Panc1 (cell line): ENCODE measurements at regions not wholly inside any gene's neighbourhood (a gene's known extent, or its start where the extent isn't known, plus 50 kb on each side); places are given as distances from the start of the nearest gene placed in this dataset.

Experiments used
- ATAC-seq: fragments of 200-7000 bp; cut with Tn5 transposase; 2 replicates; pipeline ENCODE4 v1.9.1; 2020; ENCODE audit warnings: mild to moderate bottlenecking, moderate library complexity
- BruUV-seq: library from RNA; stranded (reverse); fragments of 400-500 nt; replicated peaks from 2 replicates; lab custom pipeline; 2021; lab: Mats Ljungman, UMichigan
- CTCF ChIA-PET: fragments of 300-600 bp; sonication (Branson Sonifier 250); formaldehyde crosslinking; loops from one replicate; lab custom pipeline; 2022; ENCODE audit warnings: antibody characterized with exemption; lab: Charles Lee
- POLR2A ChIA-PET: fragments of 300-600 bp; sonication (Branson Sonifier 250); formaldehyde crosslinking; loops from one replicate; lab custom pipeline; 2022; ENCODE audit warnings: antibody characterized with exemption; lab: Charles Lee
- DNase-seq: peaks from one replicate; pipeline ENCODE4 v3.0.0-alpha.2; 2010; ENCODE audit warnings: low read depth, low spot score
- H3K27ac ChIP-seq: 2 replicates; pipeline ENCODE4 v1.5.1; 2011; ENCODE audit warnings: mild to moderate bottlenecking, low read length, inconsistent platforms
- H3K27me3 ChIP-seq: fragments of 200-500 bp; sonication (Bioruptor generic); 2 replicates; pipeline ENCODE4 v1.6.0; 2014; ENCODE audit warnings: low read length, inconsistent platforms; ENCODE audit not compliant: control insufficient read depth, insufficient read depth
- H3K36me3 ChIP-seq: fragments of 200-500 bp; sonication (Bioruptor generic); 2 replicates; pipeline ENCODE4 v1.5.1; 2014; ENCODE audit warnings: inconsistent platforms, mild to moderate bottlenecking, low read length, moderate library complexity; ENCODE audit not compliant: control insufficient read depth, insufficient read depth
- H3K4me1 ChIP-seq: 2 replicates; pipeline ENCODE4 v1.5.1; 2011; ENCODE audit warnings: inconsistent platforms, mild to moderate bottlenecking, low read length, moderate library complexity; ENCODE audit not compliant: control insufficient read depth, insufficient read depth
- H3K4me3 ChIP-seq, 2 experiments: 2 replicates each; pipeline ENCODE4 v1.5.1; 2011 to 2012; ENCODE audit warnings: low read depth in 2 of 2, low read length in 2 of 2, mild to moderate bottlenecking in 2 of 2, inconsistent platforms in 1 of 2, moderate library complexity in 1 of 2
- H3K9me3 ChIP-seq: fragments of 200-500 bp; sonication (Bioruptor generic); 2 replicates; pipeline ENCODE4 v1.5.1; 2014; ENCODE audit warnings: low read depth, mild to moderate bottlenecking, inconsistent platforms, low read length, moderate library complexity; ENCODE audit not compliant: control insufficient read depth, insufficient read depth
- POLR2AphosphoS5 ChIP-seq: IDR thresholded peaks from 2 replicates; pipeline ENCODE4 v1.6.1; 2012; ENCODE audit warnings: mild to moderate bottlenecking, low read depth, low read length, moderate library complexity
- SIN3A ChIP-seq: IDR thresholded peaks from 2 replicates; pipeline ENCODE4 v1.6.1; 2012; ENCODE audit warnings: low read depth, mild to moderate bottlenecking, low read length, moderate library complexity, borderline replicate concordance; ENCODE audit not compliant: insufficient read depth
- TCF7L2 ChIP-seq: IDR thresholded peaks from 2 replicates; pipeline ENCODE4 v1.6.1; 2011; ENCODE audit warnings: mild to moderate bottlenecking, low read depth, low read length, inconsistent platforms
- in situ Hi-C: cut with HindIII; loops from 2 replicates; pipeline ENCODE4 v1.10.0; 2016; ENCODE audit warnings: low sequenced_read_pairs, low pct_unique_long_range_greater_than_20kb
- intact Hi-C: fragments of 100-400 bp; cut with micrococcal nuclease; formaldehyde crosslinking; loops from one replicate; pipeline ENCODE4 v1.10.0; 2022; ENCODE audit not compliant: unreplicated experiment
- TF ChIP-seq, protein P1 (sequence below): fragments of 450-650 bp; IDR thresholded peaks from 2 replicates; pipeline ENCODE4 v1.5.1; 2017; ENCODE audit warnings: mild to moderate bottlenecking
- TF ChIP-seq, protein P2 (sequence below), 2 experiments: IDR thresholded peaks; 2 replicates each; pipeline ENCODE4 v1.6.1; 2011 to 2012; ENCODE audit warnings: low read depth in 2 of 2, control low read depth in 1 of 2, low read length in 1 of 2, mild to moderate bottlenecking in 1 of 2, moderate library complexity in 1 of 2; ENCODE audit not compliant: insufficient read depth in 1 of 2

DNA sequence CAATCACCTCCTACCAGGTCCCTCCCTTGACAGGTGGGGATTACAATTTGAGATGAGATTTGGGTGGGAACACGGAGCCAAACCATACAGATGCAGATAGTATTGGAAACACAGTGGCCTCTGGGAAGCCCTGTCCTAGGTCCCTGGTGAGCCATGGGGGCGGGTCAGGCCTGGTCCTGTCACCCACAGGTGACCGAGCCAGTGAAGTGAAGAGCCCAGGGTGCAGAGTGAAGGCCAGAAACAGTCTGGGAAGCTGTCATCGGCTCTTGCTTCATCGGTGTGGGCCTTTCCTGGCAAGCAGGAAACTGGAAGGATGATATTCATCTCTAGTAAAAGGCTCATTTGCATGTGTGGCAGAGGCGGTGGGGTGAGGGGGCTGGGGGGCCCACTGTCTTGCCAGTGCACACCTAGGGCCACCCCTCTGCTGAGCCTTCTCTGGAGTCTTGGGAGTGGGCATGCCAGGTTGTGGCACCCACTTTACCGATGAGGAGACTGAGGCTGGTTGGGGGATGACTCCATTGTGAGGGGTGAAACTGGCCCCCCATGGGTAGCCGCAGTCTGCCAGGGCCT lies 290.6 kb downstream of the NDUFA10 start:
- in situ Hi-C loops (no loop called here), intact Hi-C loops (no loop called here)
- BruUV-seq: no TSS peak
- no peak overlapping the region for H3K4me3 ChIP-seq
- H3K27ac ChIP-seq: no peak overlapping the region
- CTCF ChIA-PET: no interaction called here
- H3K9me3 ChIP-seq: no peaks in the 10 kb centered on the region
- TF ChIP-seq POLR2AphosphoS5 (no peak), SIN3A (no peak), TCF7L2 (no peak)
- TF ChIP-seq, protein P1, sequence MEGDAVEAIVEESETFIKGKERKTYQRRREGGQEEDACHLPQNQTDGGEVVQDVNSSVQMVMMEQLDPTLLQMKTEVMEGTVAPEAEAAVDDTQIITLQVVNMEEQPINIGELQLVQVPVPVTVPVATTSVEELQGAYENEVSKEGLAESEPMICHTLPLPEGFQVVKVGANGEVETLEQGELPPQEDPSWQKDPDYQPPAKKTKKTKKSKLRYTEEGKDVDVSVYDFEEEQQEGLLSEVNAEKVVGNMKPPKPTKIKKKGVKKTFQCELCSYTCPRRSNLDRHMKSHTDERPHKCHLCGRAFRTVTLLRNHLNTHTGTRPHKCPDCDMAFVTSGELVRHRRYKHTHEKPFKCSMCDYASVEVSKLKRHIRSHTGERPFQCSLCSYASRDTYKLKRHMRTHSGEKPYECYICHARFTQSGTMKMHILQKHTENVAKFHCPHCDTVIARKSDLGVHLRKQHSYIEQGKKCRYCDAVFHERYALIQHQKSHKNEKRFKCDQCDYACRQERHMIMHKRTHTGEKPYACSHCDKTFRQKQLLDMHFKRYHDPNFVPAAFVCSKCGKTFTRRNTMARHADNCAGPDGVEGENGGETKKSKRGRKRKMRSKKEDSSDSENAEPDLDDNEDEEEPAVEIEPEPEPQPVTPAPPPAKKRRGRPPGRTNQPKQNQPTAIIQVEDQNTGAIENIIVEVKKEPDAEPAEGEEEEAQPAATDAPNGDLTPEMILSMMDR: no peak
- TF ChIP-seq, protein P2, sequence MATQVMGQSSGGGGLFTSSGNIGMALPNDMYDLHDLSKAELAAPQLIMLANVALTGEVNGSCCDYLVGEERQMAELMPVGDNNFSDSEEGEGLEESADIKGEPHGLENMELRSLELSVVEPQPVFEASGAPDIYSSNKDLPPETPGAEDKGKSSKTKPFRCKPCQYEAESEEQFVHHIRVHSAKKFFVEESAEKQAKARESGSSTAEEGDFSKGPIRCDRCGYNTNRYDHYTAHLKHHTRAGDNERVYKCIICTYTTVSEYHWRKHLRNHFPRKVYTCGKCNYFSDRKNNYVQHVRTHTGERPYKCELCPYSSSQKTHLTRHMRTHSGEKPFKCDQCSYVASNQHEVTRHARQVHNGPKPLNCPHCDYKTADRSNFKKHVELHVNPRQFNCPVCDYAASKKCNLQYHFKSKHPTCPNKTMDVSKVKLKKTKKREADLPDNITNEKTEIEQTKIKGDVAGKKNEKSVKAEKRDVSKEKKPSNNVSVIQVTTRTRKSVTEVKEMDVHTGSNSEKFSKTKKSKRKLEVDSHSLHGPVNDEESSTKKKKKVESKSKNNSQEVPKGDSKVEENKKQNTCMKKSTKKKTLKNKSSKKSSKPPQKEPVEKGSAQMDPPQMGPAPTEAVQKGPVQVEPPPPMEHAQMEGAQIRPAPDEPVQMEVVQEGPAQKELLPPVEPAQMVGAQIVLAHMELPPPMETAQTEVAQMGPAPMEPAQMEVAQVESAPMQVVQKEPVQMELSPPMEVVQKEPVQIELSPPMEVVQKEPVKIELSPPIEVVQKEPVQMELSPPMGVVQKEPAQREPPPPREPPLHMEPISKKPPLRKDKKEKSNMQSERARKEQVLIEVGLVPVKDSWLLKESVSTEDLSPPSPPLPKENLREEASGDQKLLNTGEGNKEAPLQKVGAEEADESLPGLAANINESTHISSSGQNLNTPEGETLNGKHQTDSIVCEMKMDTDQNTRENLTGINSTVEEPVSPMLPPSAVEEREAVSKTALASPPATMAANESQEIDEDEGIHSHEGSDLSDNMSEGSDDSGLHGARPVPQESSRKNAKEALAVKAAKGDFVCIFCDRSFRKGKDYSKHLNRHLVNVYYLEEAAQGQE (IDR thresholded peaks at IDR 0.05; ENCODE audit: insufficient read depth in 1 of 2, low read depth in 2 of 2, low read length in 1 of 2): no peak
- POLR2A ChIA-PET: no interaction called here
- no peaks in the 10 kb centered on the region for H3K4me1 ChIP-seq
- ATAC-seq: no peak
- no peak for DNase-seq
- no peaks in the 10 kb centered on the region for H3K36me3 ChIP-seq
- H3K27me3 ChIP-seq: peaks cover 2% of the 10 kb centered on the region; the same call in 1 of the 2 replicates

- CTCF ChIA-PET: no interaction called here
- TF ChIP-seq, protein P2 (IDR thresholded peaks at IDR 0.05; ENCODE audit: insufficient read depth in 1 of 2, low read depth in 2 of 2, low read length in 1 of 2): no peak
- TF ChIP-seq POLR2AphosphoS5 (no peak), TCF7L2 (no peak)
- TF ChIP-seq, protein P1: no peak
- in situ Hi-C loops (no loop called here), intact Hi-C loops (no loop called here)
- Histone ChIP-seq H3K27ac (no peak overlapping the region), H3K4me1 (no peaks in the 10 kb centered on the region), H3K27me3 (no peaks in the 10 kb centered on the region), H3K36me3 (no peaks in the 10 kb centered on the region), H3K4me3 (no peak overlapping the region), H3K9me3 (no peaks in the 10 kb centered on the region)
- POLR2A ChIA-PET: no interaction called here
- no peak for ATAC-seq
- no TSS peak for BruUV-seq
- no peak for DNase-seq
Observed at GRCh38 chr2:239732666-239733010, 292.5 kb downstream of the NDUFA10 start.
